GM23338 (cell line): ENCODE measurements at regions not wholly inside any gene's neighbourhood (a gene's known extent, or its start where the extent isn't known, plus 50 kb on each side); places are given as distances from the start of the nearest gene placed in this dataset.
A peak's percentile ranks its signal among the peaks of the same experiment; 100 is the strongest.

ENCODE experiments used
- ATAC-seq: fragments of 200-7000 bp; cut with Tn5 transposase; 3 replicates; pipeline ENCODE4 v1.9.1; 2020
- DNase-seq: peaks from one replicate; pipeline ENCODE4 v3.0.0-alpha.2; 2015; ENCODE audit warnings: low spot score
- H2AFZ ChIP-seq: fragments of 200-600 bp; sonication (generic); 2 replicates; pipeline ENCODE4 v1.8.0; 2016; ENCODE audit warnings: antibody characterized with exemption, mild to moderate bottlenecking, moderate library complexity
- H3F3A ChIP-seq: fragments of 200-600 bp; sonication (generic); replicated peaks from 2 replicates; pipeline ENCODE4 v1.8.0; 2017; ENCODE audit warnings: antibody characterized with exemption, mixed run types, low read depth
- H3K27ac ChIP-seq: fragments of 200-600 bp; sonication (generic); 2 replicates; pipeline ENCODE4 v1.6.1; 2016; ENCODE audit warnings: low read depth
- H3K27me3 ChIP-seq: fragments of 200-600 bp; sonication (generic); 2 replicates; pipeline ENCODE4 v1.8.0; 2016; ENCODE audit warnings: mild to moderate bottlenecking, mixed run types, moderate library complexity; ENCODE audit not compliant: insufficient read depth
- H3K36me3 ChIP-seq: fragments of 200-600 bp; sonication (generic); 2 replicates; pipeline ENCODE4 v1.8.0; 2016; ENCODE audit warnings: mild to moderate bottlenecking; ENCODE audit not compliant: insufficient read depth
- H3K4me1 ChIP-seq: fragments of 200-600 bp; sonication (generic); 2 replicates; pipeline ENCODE4 v1.8.0; 2016; ENCODE audit warnings: mild to moderate bottlenecking, moderate library complexity; ENCODE audit not compliant: insufficient read depth
- H3K4me2 ChIP-seq: fragments of 200-600 bp; sonication (generic); 2 replicates; pipeline ENCODE4 v1.7.1; 2017; ENCODE audit warnings: mixed run types
- H3K4me3 ChIP-seq: fragments of 200-600 bp; sonication (generic); 2 replicates; pipeline ENCODE4 v1.6.1; 2016; ENCODE audit warnings: mixed run types
- H3K79me2 ChIP-seq: fragments of 200-600 bp; sonication (generic); replicated peaks from 2 replicates; pipeline ENCODE4 v1.8.0; 2017; ENCODE audit warnings: mild to moderate bottlenecking; ENCODE audit not compliant: insufficient read depth
- H3K9me2 ChIP-seq: fragments of 200-600 bp; sonication (generic); 2 replicates; pipeline ENCODE4 v1.8.0; 2017; ENCODE audit not compliant: insufficient read depth
- H4K20me1 ChIP-seq: fragments of 200-600 bp; sonication (generic); replicated peaks from 2 replicates; pipeline ENCODE4 v1.8.0; 2017; ENCODE audit warnings: mild to moderate bottlenecking; ENCODE audit not compliant: insufficient read depth
- H3K27ac Mint-ChIP-seq: 2 replicates; pipeline ENCODE4 v1.8.0; 2020; ENCODE audit warnings: inconsistent platforms, mild to moderate bottlenecking, moderate library complexity, mixed read lengths
- H3K27me3 Mint-ChIP-seq: 3 replicates; pipeline ENCODE4 v1.8.0; 2022; ENCODE audit warnings: low read depth, mild to moderate bottlenecking, moderate library complexity, mixed read lengths, inconsistent platforms; ENCODE audit not compliant: insufficient read depth, poor library complexity
- H3K36me3 Mint-ChIP-seq: 3 replicates; pipeline ENCODE4 v1.8.0; 2021; ENCODE audit warnings: low read depth, mild to moderate bottlenecking, inconsistent platforms, moderate library complexity, mixed read lengths
- H3K4me1 Mint-ChIP-seq: 3 replicates; pipeline ENCODE4 v1.8.0; 2020; ENCODE audit warnings: mild to moderate bottlenecking, inconsistent platforms, mixed read lengths
- H3K4me3 Mint-ChIP-seq: 3 replicates; pipeline ENCODE4 v1.8.0; 2021; ENCODE audit warnings: moderate library complexity, mild to moderate bottlenecking, inconsistent platforms, mixed read lengths
- H3K9me3 Mint-ChIP-seq: 3 replicates; pipeline ENCODE4 v1.8.0; 2020; ENCODE audit warnings: moderate library complexity, mild to moderate bottlenecking, inconsistent platforms, mixed read lengths
- CREB1 ChIP-seq: fragments of 250-450 bp; sonication (Bioruptor Pico); IDR thresholded peaks from 2 replicates; pipeline ENCODE4 v1.5.0; 2020; ENCODE audit warnings: low read depth, mild to moderate bottlenecking, moderate library complexity
- EZH2 ChIP-seq: fragments of 200-600 bp; sonication (generic); IDR thresholded peaks from one replicate; pipeline ENCODE4 v1.8.0; 2017; ENCODE audit warnings: antibody characterized with exemption, mild to moderate bottlenecking, low read depth; ENCODE audit not compliant: unreplicated experiment
- EZH2phosphoT487 ChIP-seq: fragments of 200-600 bp; sonication (generic); IDR thresholded peaks from one replicate; pipeline ENCODE4 v1.8.1; 2018; ENCODE audit warnings: antibody characterized with exemption; ENCODE audit not compliant: unreplicated experiment
- JUNB ChIP-seq: IDR thresholded peaks from one replicate; pipeline ENCODE4 v1.6.1; 2016; ENCODE audit warnings: antibody characterized with exemption; ENCODE audit not compliant: unreplicated experiment
- NANOG ChIP-seq: IDR thresholded peaks from 2 replicates; pipeline ENCODE4 v1.6.1; 2016; ENCODE audit warnings: antibody characterized with exemption, borderline replicate concordance
- POLR2AphosphoS5 ChIP-seq: IDR thresholded peaks from 2 replicates; pipeline ENCODE4 v1.6.1; 2016; ENCODE audit warnings: antibody characterized with exemption, low read depth
- STAT1 ChIP-seq: IDR thresholded peaks from one replicate; pipeline ENCODE4 v1.6.1; 2016; ENCODE audit warnings: antibody characterized with exemption; ENCODE audit not compliant: unreplicated experiment
- ZNF114 ChIP-seq: fragments of 250-450 bp; sonication (Bioruptor Pico); IDR thresholded peaks from 2 replicates; pipeline ENCODE4 v1.5.0; 2020; ENCODE audit warnings: mild to moderate bottlenecking, moderate library complexity
- ZNF331 ChIP-seq: fragments of 250-450 bp; sonication (Bioruptor Pico); IDR thresholded peaks from 2 replicates; pipeline ENCODE4 v1.5.0; 2020; ENCODE audit warnings: low read depth, mild to moderate bottlenecking, moderate library complexity
- TF ChIP-seq, protein P1 (sequence below): IDR thresholded peaks from 2 replicates; pipeline ENCODE4 v1.6.1; 2016; ENCODE audit warnings: antibody characterized with exemption
- TF ChIP-seq, protein P2 (sequence below): fragments of 250-450 bp; sonication (Bioruptor Pico); IDR thresholded peaks from 2 replicates; pipeline ENCODE4 v1.5.0; 2020; ENCODE audit warnings: mild to moderate bottlenecking, moderate library complexity
- TF ChIP-seq, protein P3 (sequence below), 2 experiments: fragments of 200-600 bp in 1 of 2; sonication (generic) in 1 of 2; conservative IDR thresholded peaks; 2 replicates each; pipeline versions ENCODE4 v1.5.1 to v1.6.1; 2016 to 2017; ENCODE audit warnings: antibody characterized with exemption in 2 of 2, low read depth in 2 of 2, mild to moderate bottlenecking in 2 of 2, moderate library complexity in 1 of 2
- TF ChIP-seq, protein P4 (sequence below): IDR thresholded peaks from one replicate; pipeline ENCODE4 v1.6.1; 2018; ENCODE audit warnings: antibody characterized with exemption; ENCODE audit not compliant: unreplicated experiment

DNA sequence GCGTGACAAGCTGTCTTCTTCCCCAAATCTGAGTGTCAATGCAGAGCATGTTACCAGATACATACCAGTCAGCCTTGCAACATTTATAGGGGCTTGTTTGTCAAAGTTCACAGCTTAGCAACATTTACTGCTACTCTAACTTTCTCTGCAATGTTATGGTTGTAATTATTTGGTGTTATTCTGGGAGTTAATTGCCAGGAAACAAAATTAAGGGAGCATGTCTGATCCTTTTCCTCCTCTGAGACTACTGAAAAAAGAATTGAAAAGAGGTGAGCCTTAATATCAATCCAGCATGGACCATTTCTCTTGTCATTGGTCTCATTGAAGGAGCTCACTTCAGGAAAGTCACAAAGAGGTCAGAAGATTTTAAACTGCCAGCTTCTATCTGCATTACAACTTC is 465.6 kb upstream of the LINC00305 start:
- H3K9me3 Mint-ChIP-seq: peaks cover 5% of the 10 kb centered on the region
- Histone ChIP-seq H4K20me1 (no peaks in the 10 kb centered on the region), H3K4me3 (no peak overlapping the region), H3K4me2 (no peak overlapping the region), H3K79me2 (no peaks in the 10 kb centered on the region), H2AFZ (0 out of 2 replicates have a peak overlapping the region, but pooled peaks have one; percentile 35), H3K27ac (no peak overlapping the region), H3K27me3 (no peaks in the 10 kb centered on the region), H3K36me3 (no peaks in the 10 kb centered on the region), H3K9me2 (peaks cover 9% of the 10 kb centered on the region), H3K4me1 (no peaks in the 10 kb centered on the region), H3F3A (no peaks in the 10 kb centered on the region)
- peaks cover 5% of the 10 kb centered on the region for H3K36me3 Mint-ChIP-seq
- H3K4me1 Mint-ChIP-seq: peaks cover 2% of the 10 kb centered on the region; the same call in 1 of the 3 replicates
- no peaks in the 10 kb centered on the region for H3K27me3 Mint-ChIP-seq
- no peak overlapping the region for H3K4me3 Mint-ChIP-seq
- ATAC-seq (no peak), DNase-seq (no peak)
- no peak overlapping the region for H3K27ac Mint-ChIP-seq
- TF ChIP-seq EZH2 (no peak), ZNF114 (CRISPR knock-in tag) (no peak), JUNB (no peak), EZH2phosphoT487 (no peak), NANOG (no peak), CREB1 (no peak), POLR2AphosphoS5 (no peak), STAT1 (no peak), ZNF331 (CRISPR knock-in tag) (no peak)
- TF ChIP-seq, protein P1, sequence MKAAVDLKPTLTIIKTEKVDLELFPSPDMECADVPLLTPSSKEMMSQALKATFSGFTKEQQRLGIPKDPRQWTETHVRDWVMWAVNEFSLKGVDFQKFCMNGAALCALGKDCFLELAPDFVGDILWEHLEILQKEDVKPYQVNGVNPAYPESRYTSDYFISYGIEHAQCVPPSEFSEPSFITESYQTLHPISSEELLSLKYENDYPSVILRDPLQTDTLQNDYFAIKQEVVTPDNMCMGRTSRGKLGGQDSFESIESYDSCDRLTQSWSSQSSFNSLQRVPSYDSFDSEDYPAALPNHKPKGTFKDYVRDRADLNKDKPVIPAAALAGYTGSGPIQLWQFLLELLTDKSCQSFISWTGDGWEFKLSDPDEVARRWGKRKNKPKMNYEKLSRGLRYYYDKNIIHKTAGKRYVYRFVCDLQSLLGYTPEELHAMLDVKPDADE: no peak
- TF ChIP-seq, protein P2, sequence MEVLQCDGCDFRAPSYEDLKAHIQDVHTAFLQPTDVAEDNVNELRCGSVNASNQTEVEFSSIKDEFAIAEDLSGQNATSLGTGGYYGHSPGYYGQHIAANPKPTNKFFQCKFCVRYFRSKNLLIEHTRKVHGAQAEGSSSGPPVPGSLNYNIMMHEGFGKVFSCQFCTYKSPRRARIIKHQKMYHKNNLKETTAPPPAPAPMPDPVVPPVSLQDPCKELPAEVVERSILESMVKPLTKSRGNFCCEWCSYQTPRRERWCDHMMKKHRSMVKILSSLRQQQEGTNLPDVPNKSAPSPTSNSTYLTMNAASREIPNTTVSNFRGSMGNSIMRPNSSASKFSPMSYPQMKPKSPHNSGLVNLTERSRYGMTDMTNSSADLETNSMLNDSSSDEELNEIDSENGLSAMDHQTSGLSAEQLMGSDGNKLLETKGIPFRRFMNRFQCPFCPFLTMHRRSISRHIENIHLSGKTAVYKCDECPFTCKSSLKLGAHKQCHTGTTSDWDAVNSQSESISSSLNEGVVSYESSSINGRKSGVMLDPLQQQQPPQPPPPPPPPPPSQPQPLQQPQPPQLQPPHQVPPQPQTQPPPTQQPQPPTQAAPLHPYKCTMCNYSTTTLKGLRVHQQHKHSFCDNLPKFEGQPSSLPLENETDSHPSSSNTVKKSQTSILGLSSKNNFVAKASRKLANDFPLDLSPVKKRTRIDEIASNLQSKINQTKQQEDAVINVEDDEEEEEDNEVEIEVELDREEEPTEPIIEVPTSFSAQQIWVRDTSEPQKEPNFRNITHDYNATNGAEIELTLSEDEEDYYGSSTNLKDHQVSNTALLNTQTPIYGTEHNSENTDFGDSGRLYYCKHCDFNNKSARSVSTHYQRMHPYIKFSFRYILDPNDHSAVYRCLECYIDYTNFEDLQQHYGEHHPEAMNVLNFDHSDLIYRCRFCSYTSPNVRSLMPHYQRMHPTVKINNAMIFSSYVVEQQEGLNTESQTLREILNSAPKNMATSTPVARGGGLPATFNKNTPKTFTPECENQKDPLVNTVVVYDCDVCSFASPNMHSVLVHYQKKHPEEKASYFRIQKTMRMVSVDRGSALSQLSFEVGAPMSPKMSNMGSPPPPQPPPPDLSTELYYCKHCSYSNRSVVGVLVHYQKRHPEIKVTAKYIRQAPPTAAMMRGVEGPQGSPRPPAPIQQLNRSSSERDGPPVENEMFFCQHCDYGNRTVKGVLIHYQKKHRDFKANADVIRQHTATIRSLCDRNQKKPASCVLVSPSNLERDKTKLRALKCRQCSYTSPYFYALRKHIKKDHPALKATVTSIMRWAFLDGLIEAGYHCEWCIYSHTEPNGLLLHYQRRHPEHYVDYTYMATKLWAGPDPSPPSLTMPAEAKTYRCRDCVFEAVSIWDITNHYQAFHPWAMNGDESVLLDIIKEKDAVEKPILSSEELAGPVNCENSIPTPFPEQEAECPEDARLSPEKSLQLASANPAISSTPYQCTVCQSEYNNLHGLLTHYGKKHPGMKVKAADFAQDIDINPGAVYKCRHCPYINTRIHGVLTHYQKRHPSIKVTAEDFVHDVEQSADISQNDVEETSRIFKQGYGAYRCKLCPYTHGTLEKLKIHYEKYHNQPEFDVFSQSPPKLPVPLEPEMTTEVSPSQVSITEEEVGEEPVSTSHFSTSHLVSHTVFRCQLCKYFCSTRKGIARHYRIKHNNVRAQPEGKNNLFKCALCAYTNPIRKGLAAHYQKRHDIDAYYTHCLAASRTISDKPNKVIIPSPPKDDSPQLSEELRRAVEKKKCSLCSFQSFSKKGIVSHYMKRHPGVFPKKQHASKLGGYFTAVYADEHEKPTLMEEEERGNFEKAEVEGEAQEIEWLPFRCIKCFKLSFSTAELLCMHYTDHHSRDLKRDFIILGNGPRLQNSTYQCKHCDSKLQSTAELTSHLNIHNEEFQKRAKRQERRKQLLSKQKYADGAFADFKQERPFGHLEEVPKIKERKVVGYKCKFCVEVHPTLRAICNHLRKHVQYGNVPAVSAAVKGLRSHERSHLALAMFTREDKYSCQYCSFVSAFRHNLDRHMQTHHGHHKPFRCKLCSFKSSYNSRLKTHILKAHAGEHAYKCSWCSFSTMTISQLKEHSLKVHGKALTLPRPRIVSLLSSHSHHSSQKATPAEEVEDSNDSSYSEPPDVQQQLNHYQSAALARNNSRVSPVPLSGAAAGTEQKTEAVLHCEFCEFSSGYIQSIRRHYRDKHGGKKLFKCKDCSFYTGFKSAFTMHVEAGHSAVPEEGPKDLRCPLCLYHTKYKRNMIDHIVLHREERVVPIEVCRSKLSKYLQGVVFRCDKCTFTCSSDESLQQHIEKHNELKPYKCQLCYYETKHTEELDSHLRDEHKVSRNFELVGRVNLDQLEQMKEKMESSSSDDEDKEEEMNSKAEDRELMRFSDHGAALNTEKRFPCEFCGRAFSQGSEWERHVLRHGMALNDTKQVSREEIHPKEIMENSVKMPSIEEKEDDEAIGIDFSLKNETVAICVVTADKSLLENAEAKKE (CRISPR knock-in tag): no peak
- TF ChIP-seq, protein P3, sequence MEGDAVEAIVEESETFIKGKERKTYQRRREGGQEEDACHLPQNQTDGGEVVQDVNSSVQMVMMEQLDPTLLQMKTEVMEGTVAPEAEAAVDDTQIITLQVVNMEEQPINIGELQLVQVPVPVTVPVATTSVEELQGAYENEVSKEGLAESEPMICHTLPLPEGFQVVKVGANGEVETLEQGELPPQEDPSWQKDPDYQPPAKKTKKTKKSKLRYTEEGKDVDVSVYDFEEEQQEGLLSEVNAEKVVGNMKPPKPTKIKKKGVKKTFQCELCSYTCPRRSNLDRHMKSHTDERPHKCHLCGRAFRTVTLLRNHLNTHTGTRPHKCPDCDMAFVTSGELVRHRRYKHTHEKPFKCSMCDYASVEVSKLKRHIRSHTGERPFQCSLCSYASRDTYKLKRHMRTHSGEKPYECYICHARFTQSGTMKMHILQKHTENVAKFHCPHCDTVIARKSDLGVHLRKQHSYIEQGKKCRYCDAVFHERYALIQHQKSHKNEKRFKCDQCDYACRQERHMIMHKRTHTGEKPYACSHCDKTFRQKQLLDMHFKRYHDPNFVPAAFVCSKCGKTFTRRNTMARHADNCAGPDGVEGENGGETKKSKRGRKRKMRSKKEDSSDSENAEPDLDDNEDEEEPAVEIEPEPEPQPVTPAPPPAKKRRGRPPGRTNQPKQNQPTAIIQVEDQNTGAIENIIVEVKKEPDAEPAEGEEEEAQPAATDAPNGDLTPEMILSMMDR (conservative IDR thresholded peaks at IDR 0.05; ENCODE audit: low read depth in 2 of 2): no peak
- TF ChIP-seq, protein P4, sequence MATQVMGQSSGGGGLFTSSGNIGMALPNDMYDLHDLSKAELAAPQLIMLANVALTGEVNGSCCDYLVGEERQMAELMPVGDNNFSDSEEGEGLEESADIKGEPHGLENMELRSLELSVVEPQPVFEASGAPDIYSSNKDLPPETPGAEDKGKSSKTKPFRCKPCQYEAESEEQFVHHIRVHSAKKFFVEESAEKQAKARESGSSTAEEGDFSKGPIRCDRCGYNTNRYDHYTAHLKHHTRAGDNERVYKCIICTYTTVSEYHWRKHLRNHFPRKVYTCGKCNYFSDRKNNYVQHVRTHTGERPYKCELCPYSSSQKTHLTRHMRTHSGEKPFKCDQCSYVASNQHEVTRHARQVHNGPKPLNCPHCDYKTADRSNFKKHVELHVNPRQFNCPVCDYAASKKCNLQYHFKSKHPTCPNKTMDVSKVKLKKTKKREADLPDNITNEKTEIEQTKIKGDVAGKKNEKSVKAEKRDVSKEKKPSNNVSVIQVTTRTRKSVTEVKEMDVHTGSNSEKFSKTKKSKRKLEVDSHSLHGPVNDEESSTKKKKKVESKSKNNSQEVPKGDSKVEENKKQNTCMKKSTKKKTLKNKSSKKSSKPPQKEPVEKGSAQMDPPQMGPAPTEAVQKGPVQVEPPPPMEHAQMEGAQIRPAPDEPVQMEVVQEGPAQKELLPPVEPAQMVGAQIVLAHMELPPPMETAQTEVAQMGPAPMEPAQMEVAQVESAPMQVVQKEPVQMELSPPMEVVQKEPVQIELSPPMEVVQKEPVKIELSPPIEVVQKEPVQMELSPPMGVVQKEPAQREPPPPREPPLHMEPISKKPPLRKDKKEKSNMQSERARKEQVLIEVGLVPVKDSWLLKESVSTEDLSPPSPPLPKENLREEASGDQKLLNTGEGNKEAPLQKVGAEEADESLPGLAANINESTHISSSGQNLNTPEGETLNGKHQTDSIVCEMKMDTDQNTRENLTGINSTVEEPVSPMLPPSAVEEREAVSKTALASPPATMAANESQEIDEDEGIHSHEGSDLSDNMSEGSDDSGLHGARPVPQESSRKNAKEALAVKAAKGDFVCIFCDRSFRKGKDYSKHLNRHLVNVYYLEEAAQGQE: no peak
